ENCODE measurements at regions not wholly inside any gene's neighbourhood (a gene's known extent, or its start where the extent isn't known, plus 50 kb on each side); places are given as distances from the start of the nearest gene placed in this dataset.

DNA sequence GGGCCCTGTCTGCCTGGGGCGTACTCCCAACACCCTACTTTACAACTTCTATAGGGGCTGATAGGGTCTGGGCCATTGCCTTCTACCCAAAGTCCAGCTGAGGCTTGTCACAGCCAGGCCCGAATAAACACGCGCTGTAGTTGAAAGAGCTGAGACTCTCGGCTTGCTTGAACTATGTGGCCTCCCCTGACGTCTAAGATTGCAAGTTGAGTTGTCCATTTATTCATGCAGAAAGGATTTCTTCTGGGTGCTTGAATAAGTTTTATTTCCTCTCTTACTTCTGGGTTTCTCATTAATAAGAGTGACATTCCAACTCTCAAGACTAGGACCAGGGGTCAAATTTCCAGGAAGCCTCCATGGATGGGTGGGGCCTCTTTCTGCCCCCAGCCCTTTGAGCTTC is 74.4 kb upstream of the VRK1 start:
- intact Hi-C loops (cut with micrococcal nuclease; ENCODE audit: unreplicated experiment), result no loop called here
- Mint-ChIP-seq H3K27ac (ENCODE audit: unreplicated experiment) (no peak overlapping the region), H3K4me1 (ENCODE audit: low read depth, unreplicated experiment) (no peaks in the 10 kb centered on the region), H3K4me3 (ENCODE audit: low read depth, unreplicated experiment) (no peak overlapping the region), H3K36me3 (ENCODE audit: insufficient read depth, unreplicated experiment) (no peaks in the 10 kb centered on the region), H3K9me3 (ENCODE audit: low read depth, unreplicated experiment) (no peaks in the 10 kb centered on the region), H3K27me3 (ENCODE audit: unreplicated experiment) (peaks cover 80% of the 10 kb centered on the region)
- TF ChIP-seq, protein P1, sequence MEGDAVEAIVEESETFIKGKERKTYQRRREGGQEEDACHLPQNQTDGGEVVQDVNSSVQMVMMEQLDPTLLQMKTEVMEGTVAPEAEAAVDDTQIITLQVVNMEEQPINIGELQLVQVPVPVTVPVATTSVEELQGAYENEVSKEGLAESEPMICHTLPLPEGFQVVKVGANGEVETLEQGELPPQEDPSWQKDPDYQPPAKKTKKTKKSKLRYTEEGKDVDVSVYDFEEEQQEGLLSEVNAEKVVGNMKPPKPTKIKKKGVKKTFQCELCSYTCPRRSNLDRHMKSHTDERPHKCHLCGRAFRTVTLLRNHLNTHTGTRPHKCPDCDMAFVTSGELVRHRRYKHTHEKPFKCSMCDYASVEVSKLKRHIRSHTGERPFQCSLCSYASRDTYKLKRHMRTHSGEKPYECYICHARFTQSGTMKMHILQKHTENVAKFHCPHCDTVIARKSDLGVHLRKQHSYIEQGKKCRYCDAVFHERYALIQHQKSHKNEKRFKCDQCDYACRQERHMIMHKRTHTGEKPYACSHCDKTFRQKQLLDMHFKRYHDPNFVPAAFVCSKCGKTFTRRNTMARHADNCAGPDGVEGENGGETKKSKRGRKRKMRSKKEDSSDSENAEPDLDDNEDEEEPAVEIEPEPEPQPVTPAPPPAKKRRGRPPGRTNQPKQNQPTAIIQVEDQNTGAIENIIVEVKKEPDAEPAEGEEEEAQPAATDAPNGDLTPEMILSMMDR (IDR thresholded peaks at IDR 0.05; ENCODE audit: unreplicated experiment), result no peak
- CTCF ChIA-PET, result interaction anchor here (0.7 kb wide), 1 partner anchor 338 kb away, joined by 3 read pairs; no protein-coding TSS in a partner anchor
- DNase-seq, result no peak
- BruUV-seq (replicated peaks), result no TSS peak

DNA sequence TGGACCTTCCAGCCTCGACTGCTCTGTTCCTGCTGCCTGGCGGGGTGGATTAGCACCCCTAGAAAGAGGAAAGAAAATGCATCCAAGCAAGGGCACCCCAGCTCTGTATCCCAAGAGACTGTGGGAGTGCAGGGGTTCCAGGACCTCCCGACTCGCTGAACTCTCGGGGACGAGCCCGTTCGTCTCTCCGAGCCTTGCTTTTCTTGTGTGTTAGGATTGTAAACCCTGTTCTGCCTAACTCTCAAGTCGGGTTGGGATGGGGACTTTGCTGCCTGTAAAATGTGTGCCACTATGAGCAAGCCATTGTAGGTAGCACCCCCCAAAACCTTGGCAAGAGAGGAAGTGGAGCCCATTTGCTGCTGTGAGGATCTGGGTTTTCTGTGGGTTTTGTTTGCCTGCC is 73.2 kb upstream of the VRK1 start:
- H3K9me3 Mint-ChIP-seq (ENCODE audit: low read depth, unreplicated experiment), result no peaks in the 10 kb centered on the region
- H3K27ac Mint-ChIP-seq (ENCODE audit: unreplicated experiment), result no peak overlapping the region
- TF ChIP-seq, protein P1 (IDR thresholded peaks at IDR 0.05; ENCODE audit: unreplicated experiment), result no peak
- no TSS peak for BruUV-seq (replicated peaks)
- H3K36me3 Mint-ChIP-seq (ENCODE audit: insufficient read depth, unreplicated experiment), result no peaks in the 10 kb centered on the region
- H3K4me3 Mint-ChIP-seq (ENCODE audit: low read depth, unreplicated experiment), result no peak overlapping the region
- intact Hi-C loops (cut with micrococcal nuclease; ENCODE audit: unreplicated experiment), result no loop called here
- CTCF ChIA-PET, result no interaction called here
- H3K27me3 Mint-ChIP-seq (ENCODE audit: unreplicated experiment), result peaks cover 88% of the 10 kb centered on the region
- DNase-seq, result no peak
- H3K4me1 Mint-ChIP-seq (ENCODE audit: low read depth, unreplicated experiment), result no peaks in the 10 kb centered on the region

DNA sequence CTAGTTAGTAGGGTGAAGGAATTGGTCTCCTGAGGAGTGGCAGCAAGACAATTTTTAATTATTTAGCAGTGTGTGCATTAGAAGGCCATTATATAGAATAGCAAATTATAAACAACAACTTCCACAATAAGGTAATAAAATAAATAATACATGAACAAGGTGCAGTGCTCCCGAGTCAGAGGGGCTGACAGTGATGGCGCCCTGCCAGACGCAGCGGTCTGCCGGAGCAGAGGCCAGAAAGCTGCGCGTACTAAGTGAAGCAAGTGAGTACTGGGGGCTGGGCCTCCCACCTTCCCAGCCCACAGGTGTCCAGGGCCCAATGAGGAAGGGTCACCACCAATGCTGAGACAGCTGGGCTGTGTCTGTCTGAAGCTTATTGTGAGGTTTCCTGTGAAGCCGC is 72.0 kb upstream of the VRK1 start:
- CTCF ChIA-PET, result no interaction called here
- DNase-seq, result no peak
- Mint-ChIP-seq H3K4me3 (ENCODE audit: low read depth, unreplicated experiment) (no peak overlapping the region), H3K27ac (ENCODE audit: unreplicated experiment) (no peak overlapping the region), H3K4me1 (ENCODE audit: low read depth, unreplicated experiment) (no peaks in the 10 kb centered on the region), H3K27me3 (ENCODE audit: unreplicated experiment) (peaks cover 86% of the 10 kb centered on the region), H3K36me3 (ENCODE audit: insufficient read depth, unreplicated experiment) (no peaks in the 10 kb centered on the region), H3K9me3 (ENCODE audit: low read depth, unreplicated experiment) (no peaks in the 10 kb centered on the region)
- BruUV-seq (replicated peaks), result no TSS peak
- TF ChIP-seq, protein P1 (IDR thresholded peaks at IDR 0.05; ENCODE audit: unreplicated experiment), result no peak
- intact Hi-C loops (cut with micrococcal nuclease; ENCODE audit: unreplicated experiment), result no loop called here

DNA sequence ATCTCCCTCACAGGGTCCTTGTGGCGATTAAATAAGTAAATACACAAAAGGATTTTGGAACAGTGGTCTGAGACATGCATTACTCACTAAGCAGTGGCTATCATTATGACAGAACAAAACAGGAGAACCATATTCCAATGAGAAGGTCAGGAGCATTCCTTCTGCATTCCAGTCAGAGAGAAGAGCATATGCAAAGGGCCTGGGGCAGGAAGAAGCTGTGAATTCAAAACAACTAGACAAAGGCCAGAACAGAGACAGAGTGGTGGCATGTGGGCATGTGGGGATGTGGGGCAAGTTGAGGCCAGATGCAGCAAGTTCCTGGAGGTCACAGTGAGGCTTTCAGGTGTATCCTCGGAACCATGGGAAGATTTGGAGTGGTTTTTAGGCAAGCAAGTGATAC is 70.1 kb upstream of the VRK1 start:
- no peaks in the 10 kb centered on the region for H3K9me3 Mint-ChIP-seq (ENCODE audit: low read depth, unreplicated experiment)
- TF ChIP-seq, protein P1 (IDR thresholded peaks at IDR 0.05; ENCODE audit: unreplicated experiment), result no peak
- no peak overlapping the region for H3K27ac Mint-ChIP-seq (ENCODE audit: unreplicated experiment)
- BruUV-seq (replicated peaks), result no TSS peak
- no peak for DNase-seq
- peaks cover 77% of the 10 kb centered on the region for H3K27me3 Mint-ChIP-seq (ENCODE audit: unreplicated experiment)
- CTCF ChIA-PET, result no interaction called here
- no peaks in the 10 kb centered on the region for H3K4me1 Mint-ChIP-seq (ENCODE audit: low read depth, unreplicated experiment)
- intact Hi-C loops (cut with micrococcal nuclease; ENCODE audit: unreplicated experiment), result no loop called here
- H3K4me3 Mint-ChIP-seq (ENCODE audit: low read depth, unreplicated experiment), result no peak overlapping the region
- H3K36me3 Mint-ChIP-seq (ENCODE audit: insufficient read depth, unreplicated experiment), result no peaks in the 10 kb centered on the region

DNA sequence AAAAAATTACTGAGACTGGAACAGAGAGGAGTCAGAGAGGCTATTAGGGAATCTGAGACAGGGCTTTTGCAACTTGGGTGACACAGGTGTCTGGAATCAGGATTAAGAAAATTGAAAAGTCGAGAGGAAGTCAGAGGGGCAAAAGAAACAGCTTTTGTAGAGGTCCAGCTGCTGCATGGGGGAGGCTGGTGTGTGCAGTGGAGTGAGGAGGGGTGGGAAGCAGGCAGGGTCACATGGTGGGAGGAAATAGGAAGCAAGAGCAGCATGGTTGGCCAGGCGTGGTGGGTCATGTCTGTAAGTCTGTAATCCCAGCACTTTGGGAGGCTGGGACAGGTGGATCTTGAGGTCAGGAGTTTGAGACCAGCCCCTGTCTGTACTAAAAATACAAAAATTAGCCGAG is 69.7 kb upstream of the VRK1 start:
- Mint-ChIP-seq H3K27ac (ENCODE audit: unreplicated experiment) (no peak overlapping the region), H3K4me3 (ENCODE audit: low read depth, unreplicated experiment) (no peak overlapping the region), H3K9me3 (ENCODE audit: low read depth, unreplicated experiment) (no peaks in the 10 kb centered on the region), H3K36me3 (ENCODE audit: insufficient read depth, unreplicated experiment) (no peaks in the 10 kb centered on the region), H3K4me1 (ENCODE audit: low read depth, unreplicated experiment) (no peaks in the 10 kb centered on the region), H3K27me3 (ENCODE audit: unreplicated experiment) (peaks cover 77% of the 10 kb centered on the region)
- CTCF ChIA-PET, result no interaction called here
- BruUV-seq (replicated peaks), result no TSS peak
- no peak for DNase-seq
- intact Hi-C loops (cut with micrococcal nuclease; ENCODE audit: unreplicated experiment), result no loop called here
- TF ChIP-seq, protein P1 (IDR thresholded peaks at IDR 0.05; ENCODE audit: unreplicated experiment), result no peak

Data from Calu3 (cell line).